ENCODE measurements at regions not wholly inside any gene's neighbourhood (a gene's known extent, or its start where the extent isn't known, plus 50 kb on each side); places are given as distances from the start of the nearest gene placed in this dataset.

DNA sequence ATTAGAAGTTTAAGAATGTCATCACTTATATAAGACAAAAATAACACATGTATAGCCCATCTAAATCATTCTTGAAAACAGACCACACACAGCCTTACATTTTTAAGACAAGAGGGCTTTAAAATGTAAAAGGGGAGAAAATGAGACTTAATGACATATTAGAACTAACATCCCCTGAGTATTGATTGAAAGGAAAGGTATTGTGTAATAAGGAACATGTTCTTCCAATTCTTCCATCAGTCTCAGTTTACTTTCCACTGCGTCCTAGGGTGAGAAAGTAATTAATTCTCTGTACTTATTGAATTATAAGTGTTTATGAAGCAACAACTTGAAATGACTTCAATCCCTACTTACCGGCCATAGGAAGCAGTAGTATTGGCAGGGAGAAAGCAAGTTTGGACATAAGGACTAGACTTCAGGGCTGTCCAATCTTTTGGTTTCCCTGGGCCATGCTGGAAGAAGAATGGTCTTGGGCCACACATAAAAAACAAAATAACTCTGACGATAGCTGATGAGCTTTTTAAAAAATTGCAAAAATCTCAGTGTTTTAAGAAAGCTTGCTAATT is 202.7 kb upstream of the SPRY1 start:
- Histone ChIP-seq H3K79me2 (ENCODE audit: insufficient read depth, low read length) (no peaks in the 10 kb centered on the region), H3K9ac (ENCODE audit: low read length) (no peak overlapping the region), H3K4me3 (ENCODE audit: insufficient read depth, low read depth, low read length) (no peak overlapping the region), H3K4me2 (ENCODE audit: low read length) (no peak overlapping the region), H3K9me3 (ENCODE audit: insufficient read depth, low read depth, low read length) (no peaks in the 10 kb centered on the region), H4K20me1 (ENCODE audit: insufficient read depth, low read length) (no peaks in the 10 kb centered on the region), H3K36me3 (ENCODE audit: insufficient read depth, low read length) (no peaks in the 10 kb centered on the region), H3K4me1 (ENCODE audit: insufficient read depth, low read length) (no peaks in the 10 kb centered on the region), H3K27ac (ENCODE audit: low read depth, low read length) (no peak overlapping the region), H2AFZ (ENCODE audit: low read depth, low read length) (no peak overlapping the region), H3K27me3 (ENCODE audit: insufficient read depth, low read length) (no peaks in the 10 kb centered on the region)
- no peaks in the 10 kb centered on the region for H3K4me1 Mint-ChIP-seq (ENCODE audit: low read depth, unreplicated experiment)
- no peak for FAIRE-seq
- H3K36me3 Mint-ChIP-seq (ENCODE audit: low read depth, unreplicated experiment): peaks cover 2% of the 10 kb centered on the region
- H3K9me3 Mint-ChIP-seq (ENCODE audit: unreplicated experiment): no peaks in the 10 kb centered on the region
- TF ChIP-seq, protein P1, sequence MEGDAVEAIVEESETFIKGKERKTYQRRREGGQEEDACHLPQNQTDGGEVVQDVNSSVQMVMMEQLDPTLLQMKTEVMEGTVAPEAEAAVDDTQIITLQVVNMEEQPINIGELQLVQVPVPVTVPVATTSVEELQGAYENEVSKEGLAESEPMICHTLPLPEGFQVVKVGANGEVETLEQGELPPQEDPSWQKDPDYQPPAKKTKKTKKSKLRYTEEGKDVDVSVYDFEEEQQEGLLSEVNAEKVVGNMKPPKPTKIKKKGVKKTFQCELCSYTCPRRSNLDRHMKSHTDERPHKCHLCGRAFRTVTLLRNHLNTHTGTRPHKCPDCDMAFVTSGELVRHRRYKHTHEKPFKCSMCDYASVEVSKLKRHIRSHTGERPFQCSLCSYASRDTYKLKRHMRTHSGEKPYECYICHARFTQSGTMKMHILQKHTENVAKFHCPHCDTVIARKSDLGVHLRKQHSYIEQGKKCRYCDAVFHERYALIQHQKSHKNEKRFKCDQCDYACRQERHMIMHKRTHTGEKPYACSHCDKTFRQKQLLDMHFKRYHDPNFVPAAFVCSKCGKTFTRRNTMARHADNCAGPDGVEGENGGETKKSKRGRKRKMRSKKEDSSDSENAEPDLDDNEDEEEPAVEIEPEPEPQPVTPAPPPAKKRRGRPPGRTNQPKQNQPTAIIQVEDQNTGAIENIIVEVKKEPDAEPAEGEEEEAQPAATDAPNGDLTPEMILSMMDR (IDR thresholded peaks at IDR 0.05; ENCODE audit: insufficient read depth, low read depth, low read length): no peak
- no peak for TF ChIP-seq EZH2 (IDR thresholded peaks at IDR 0.05; ENCODE audit: insufficient read depth, low read length)
- H3K27ac Mint-ChIP-seq (ENCODE audit: unreplicated experiment): no peak overlapping the region
- no peak for DNase-seq (ENCODE audit: low read depth)
- no peak overlapping the region for H3K4me3 Mint-ChIP-seq (ENCODE audit: unreplicated experiment)
- no peaks in the 10 kb centered on the region for H3K27me3 Mint-ChIP-seq (ENCODE audit: low read depth, unreplicated experiment)

DNA sequence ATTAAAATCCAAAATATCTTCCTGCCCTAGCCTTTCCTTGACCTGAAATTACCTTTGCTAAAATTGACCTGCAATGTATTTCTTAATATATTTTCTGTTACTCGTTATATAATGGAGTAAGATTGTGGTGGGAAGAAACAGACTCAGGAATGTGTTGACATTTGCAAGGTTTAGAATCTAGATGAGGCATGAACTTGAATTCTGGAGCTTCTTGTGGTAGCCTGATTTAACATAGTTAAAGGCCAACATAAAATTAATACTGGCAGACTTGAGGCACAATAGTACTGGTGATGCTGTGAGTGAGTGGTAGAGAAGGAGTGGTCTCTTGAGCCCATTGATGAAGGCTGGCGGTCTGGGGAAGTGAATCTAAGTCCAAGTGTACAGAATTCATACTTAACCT is 197.9 kb upstream of the SPRY1 start:
- Histone ChIP-seq H3K4me1 (ENCODE audit: insufficient read depth, low read length) (no peaks in the 10 kb centered on the region), H3K4me2 (ENCODE audit: low read length) (no peak overlapping the region), H4K20me1 (ENCODE audit: insufficient read depth, low read length) (no peaks in the 10 kb centered on the region), H3K4me3 (ENCODE audit: insufficient read depth, low read depth, low read length) (no peak overlapping the region), H3K9me3 (ENCODE audit: insufficient read depth, low read depth, low read length) (no peaks in the 10 kb centered on the region), H3K9ac (ENCODE audit: low read length) (no peak overlapping the region), H3K27me3 (ENCODE audit: insufficient read depth, low read length) (no peaks in the 10 kb centered on the region), H2AFZ (ENCODE audit: low read depth, low read length) (no peak overlapping the region), H3K79me2 (ENCODE audit: insufficient read depth, low read length) (no peaks in the 10 kb centered on the region), H3K36me3 (ENCODE audit: insufficient read depth, low read length) (no peaks in the 10 kb centered on the region), H3K27ac (ENCODE audit: low read depth, low read length) (no peak overlapping the region)
- no peaks in the 10 kb centered on the region for H3K27me3 Mint-ChIP-seq (ENCODE audit: low read depth, unreplicated experiment)
- no peak overlapping the region for H3K27ac Mint-ChIP-seq (ENCODE audit: unreplicated experiment)
- no peak for FAIRE-seq
- no peaks in the 10 kb centered on the region for H3K9me3 Mint-ChIP-seq (ENCODE audit: unreplicated experiment)
- DNase-seq (ENCODE audit: low read depth): peak; percentile 36
- TF ChIP-seq, protein P1 (IDR thresholded peaks at IDR 0.05; ENCODE audit: insufficient read depth, low read depth, low read length): no peak
- TF ChIP-seq EZH2 (IDR thresholded peaks at IDR 0.05; ENCODE audit: insufficient read depth, low read length): no peak
- no peaks in the 10 kb centered on the region for H3K36me3 Mint-ChIP-seq (ENCODE audit: low read depth, unreplicated experiment)
- no peaks in the 10 kb centered on the region for H3K4me1 Mint-ChIP-seq (ENCODE audit: low read depth, unreplicated experiment)
- H3K4me3 Mint-ChIP-seq (ENCODE audit: unreplicated experiment): no peak overlapping the region

DNA sequence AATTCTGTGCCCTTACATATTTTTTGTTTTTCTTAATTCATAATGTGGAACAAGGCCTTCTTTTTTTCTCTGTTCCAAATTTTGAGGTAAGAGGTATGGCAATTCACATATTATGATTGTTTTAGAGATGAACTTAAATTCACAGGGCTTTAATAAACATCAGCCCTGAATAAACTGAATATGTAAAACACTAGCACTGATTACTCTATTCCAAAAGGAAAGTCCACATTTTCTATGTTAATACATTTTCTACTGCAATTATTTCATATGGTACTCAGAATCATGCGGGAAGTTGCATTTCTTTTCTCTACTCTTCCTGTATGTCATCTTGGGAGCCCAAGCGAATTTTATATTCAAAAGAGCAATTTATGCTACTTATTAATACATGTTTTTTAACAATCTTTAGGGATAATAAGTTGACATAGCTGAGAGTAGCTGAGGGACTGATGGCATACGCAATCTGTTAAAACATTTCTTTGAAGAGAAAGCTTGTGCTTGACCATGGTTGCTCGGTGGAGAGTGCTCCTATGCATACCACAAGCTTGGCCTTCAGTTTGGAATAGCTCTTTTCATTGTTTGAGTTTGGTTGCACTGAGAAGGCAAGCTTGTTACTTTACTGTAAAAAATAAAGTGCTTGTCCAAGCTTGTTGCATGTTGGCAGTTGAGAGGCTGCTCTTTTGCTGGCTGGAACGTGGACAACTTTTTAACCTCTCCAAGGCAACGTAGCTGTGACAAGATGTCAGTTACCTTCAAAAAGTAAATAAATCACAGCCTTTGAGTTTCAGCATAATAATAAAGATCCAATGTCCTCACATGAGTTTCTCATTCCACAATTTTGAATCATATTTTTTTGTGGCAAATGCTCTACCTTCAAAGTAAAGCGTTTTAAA is 196.3 kb upstream of the SPRY1 start:
- Mint-ChIP-seq H3K27me3 (ENCODE audit: low read depth, unreplicated experiment) (no peaks in the 10 kb centered on the region), H3K36me3 (ENCODE audit: low read depth, unreplicated experiment) (no peaks in the 10 kb centered on the region)

More for the DNA sequence above, 196.3 kb upstream of the SPRY1 start:
- Mint-ChIP-seq H3K9me3 (ENCODE audit: unreplicated experiment) (no peaks in the 10 kb centered on the region), H3K4me3 (ENCODE audit: unreplicated experiment) (no peak overlapping the region), H3K27ac (ENCODE audit: unreplicated experiment) (no peak overlapping the region), H3K4me1 (ENCODE audit: low read depth, unreplicated experiment) (no peaks in the 10 kb centered on the region)
- Histone ChIP-seq H3K9ac (ENCODE audit: low read length) (no peak overlapping the region), H3K9me3 (ENCODE audit: insufficient read depth, low read depth, low read length) (no peaks in the 10 kb centered on the region), H3K27me3 (ENCODE audit: insufficient read depth, low read length) (no peaks in the 10 kb centered on the region), H3K4me1 (ENCODE audit: insufficient read depth, low read length) (no peaks in the 10 kb centered on the region), H3K4me2 (ENCODE audit: low read length) (no peak overlapping the region), H4K20me1 (ENCODE audit: insufficient read depth, low read length) (no peaks in the 10 kb centered on the region), H3K4me3 (ENCODE audit: insufficient read depth, low read depth, low read length) (no peak overlapping the region), H2AFZ (ENCODE audit: low read depth, low read length) (no peak overlapping the region), H3K36me3 (ENCODE audit: insufficient read depth, low read length) (no peaks in the 10 kb centered on the region), H3K79me2 (ENCODE audit: insufficient read depth, low read length) (no peaks in the 10 kb centered on the region), H3K27ac (ENCODE audit: low read depth, low read length) (no peak overlapping the region)
- TF ChIP-seq, protein P1 (IDR thresholded peaks at IDR 0.05; ENCODE audit: insufficient read depth, low read depth, low read length): no peak
- TF ChIP-seq EZH2 (IDR thresholded peaks at IDR 0.05; ENCODE audit: insufficient read depth, low read length): no peak
- FAIRE-seq: no peak
- DNase-seq (ENCODE audit: low read depth): peak; percentile 5

All from astrocyte (in vitro differentiated cells and primary cell).